Progenitor cell of endocrine pancreas (in vitro differentiated cells): ENCODE measurements at regions not wholly inside any gene's neighbourhood (a gene's known extent, or its start where the extent isn't known, plus 50 kb on each side); places are given as distances from the start of the nearest gene placed in this dataset.
"Not testable (repeated sequence)": the region's sequence is repeated elsewhere in the genome, so short reads cannot be mapped to it uniquely, and the experiment has no call there.

Experiments used
- DNase-seq: peaks from one replicate; pipeline ENCODE4 v3.0.0; 2021; ENCODE audit warnings: low spot score; ENCODE audit not compliant: unreplicated experiment
- H3K27ac Mint-ChIP-seq: 2 replicates; pipeline ENCODE4 v1.8.0; 2021; ENCODE audit warnings: mild to moderate bottlenecking, moderate library complexity, mixed read lengths
- H3K27me3 Mint-ChIP-seq: 2 replicates; pipeline ENCODE4 v1.8.0; 2021; ENCODE audit warnings: mixed read lengths
- H3K36me3 Mint-ChIP-seq: 2 replicates; pipeline ENCODE4 v1.8.0; 2022; ENCODE audit warnings: mixed read lengths; ENCODE audit not compliant: insufficient read depth
- H3K4me1 Mint-ChIP-seq: 2 replicates; pipeline ENCODE4 v1.8.0; 2021; ENCODE audit warnings: low read depth, mixed read lengths
- H3K4me3 Mint-ChIP-seq: 2 replicates; pipeline ENCODE4 v1.8.0; 2021; ENCODE audit warnings: low read depth, mild to moderate bottlenecking, moderate library complexity, mixed read lengths
- H3K9me3 Mint-ChIP-seq: 2 replicates; pipeline ENCODE4 v1.8.0; 2021; ENCODE audit warnings: low read depth, mixed read lengths
- CTCF ChIP-seq: fragments of 200-600 bp; sonication (generic); IDR thresholded peaks from one replicate; pipeline ENCODE4 v1.5.0; 2021; ENCODE audit warnings: antibody characterized with exemption, mild to moderate bottlenecking; ENCODE audit not compliant: unreplicated experiment

- H3K9me3 Mint-ChIP-seq = no peaks in the 10 kb centered on the region
- H3K4me3 Mint-ChIP-seq = no peak overlapping the region
- H3K27ac Mint-ChIP-seq = no peak overlapping the region
- no peak for DNase-seq
- H3K27me3 Mint-ChIP-seq = no peaks in the 10 kb centered on the region
- no peaks in the 10 kb centered on the region for H3K36me3 Mint-ChIP-seq
- H3K4me1 Mint-ChIP-seq = peaks cover 5% of the 10 kb centered on the region
- no peak for TF ChIP-seq CTCF
These were observed 177.3 kb upstream of the SLIT2 start for GRCh38 chr4:20074450-20074849.

GRCh38 chr4:20065952-20066351 lies 185.8 kb upstream of the SLIT2 start:
- H3K9me3 Mint-ChIP-seq = peaks cover 6% of the 10 kb centered on the region
- H3K36me3 Mint-ChIP-seq = no peaks in the 10 kb centered on the region
- DNase-seq = no peak
- no peak overlapping the region for H3K4me3 Mint-ChIP-seq
- no peak overlapping the region for H3K27ac Mint-ChIP-seq
- TF ChIP-seq CTCF = no peak
- H3K4me1 Mint-ChIP-seq = peaks cover 2% of the 10 kb centered on the region
- no peaks in the 10 kb centered on the region for H3K27me3 Mint-ChIP-seq

GRCh38 chr4:20062857-20063256 lies 188.8 kb upstream of the SLIT2 start:
- not testable (repeated sequence) for H3K4me3 Mint-ChIP-seq

GRCh38 chr4:20062054-20062453 lies 189.7 kb upstream of the SLIT2 start:
- Mint-ChIP-seq H3K9me3 (peaks cover 6% of the 10 kb centered on the region), H3K27ac (no peak overlapping the region), H3K4me3 (no peak overlapping the region), H3K27me3 (no peaks in the 10 kb centered on the region), H3K4me1 (peaks cover 4% of the 10 kb centered on the region), H3K36me3 (no peaks in the 10 kb centered on the region)
- DNase-seq = no peak
- no peak for TF ChIP-seq CTCF

More at GRCh38 chr4:20062857-20063256, 188.8 kb upstream of the SLIT2 start:
- H3K27me3 Mint-ChIP-seq, H3K36me3 Mint-ChIP-seq, H3K4me1 Mint-ChIP-seq, H3K27ac Mint-ChIP-seq, H3K9me3 Mint-ChIP-seq, DNase-seq: not testable (repeated sequence)

- Mint-ChIP-seq H3K27me3 (no peaks in the 10 kb centered on the region), H3K36me3 (no peaks in the 10 kb centered on the region), H3K4me1 (no peaks in the 10 kb centered on the region), H3K4me3 (no peak overlapping the region), H3K27ac (no peak overlapping the region), H3K9me3 (no peaks in the 10 kb centered on the region)
- TF ChIP-seq CTCF = no peak
- no peak for DNase-seq
These were observed 200.9 kb upstream of the SLIT2 start for GRCh38 chr4:20050768-20051167.

GRCh38 chr4:20049889-20050288 lies 201.8 kb upstream of the SLIT2 start:
- H3K27me3 Mint-ChIP-seq = no peaks in the 10 kb centered on the region
- no peak overlapping the region for H3K4me3 Mint-ChIP-seq
- no peaks in the 10 kb centered on the region for H3K36me3 Mint-ChIP-seq
- no peak overlapping the region for H3K27ac Mint-ChIP-seq
- TF ChIP-seq CTCF = no peak
- DNase-seq = no peak
- H3K4me1 Mint-ChIP-seq = no peaks in the 10 kb centered on the region
- H3K9me3 Mint-ChIP-seq = no peaks in the 10 kb centered on the region
